HepG2 (cell line): ENCODE measurements at regions not wholly inside any gene's neighbourhood (a gene's known extent, or its start where the extent isn't known, plus 50 kb on each side); places are given as distances from the start of the nearest gene placed in this dataset.

Source experiments
- CTCF ChIP-seq: sonication (generic); formaldehyde crosslinking; IDR thresholded peaks from 2 replicates; pipeline ENCODE4 v1.5.0; 2020; ENCODE audit warnings: mild to moderate bottlenecking, missing genetic modification reagents, moderate library complexity
- ETV5 ChIP-seq: IDR thresholded peaks from 2 replicates; pipeline ENCODE4 v1.6.1; 2018; ENCODE audit warnings: missing biosample characterization, missing genetic modification reagents, inconsistent platforms, borderline replicate concordance
- NFIC ChIP-seq: IDR thresholded peaks from 2 replicates; pipeline ENCODE4 v1.6.1; 2012; ENCODE audit warnings: mild to moderate bottlenecking, low read length, inconsistent platforms
- NR3C1 ChIP-seq: sonication (generic); formaldehyde crosslinking; IDR thresholded peaks from 2 replicates; pipeline ENCODE4 v1.4.0; 2020; ENCODE audit warnings: missing genetic modification reagents
- SIN3B ChIP-seq: fragments of 150-350 bp; IDR thresholded peaks from 2 replicates; pipeline ENCODE4 v1.6.1; 2014; ENCODE audit warnings: low read length
- ZFX ChIP-seq: sonication (generic); formaldehyde crosslinking; IDR thresholded peaks from 2 replicates; pipeline ENCODE4 v1.4.0; 2020; ENCODE audit warnings: mild to moderate bottlenecking, low read depth, missing genetic modification reagents, moderate library complexity
- ZNF749 ChIP-seq: sonication (generic); formaldehyde crosslinking; IDR thresholded peaks from 2 replicates; pipeline ENCODE4 v1.8.0; 2022; ENCODE audit warnings: mild to moderate bottlenecking, missing genetic modification reagents, moderate library complexity, borderline replicate concordance
- ZNF773 ChIP-seq: sonication (generic); formaldehyde crosslinking; IDR thresholded peaks from 2 replicates; pipeline ENCODE4 v1.4.0; 2020; ENCODE audit warnings: missing genetic modification reagents, borderline replicate concordance

DNA sequence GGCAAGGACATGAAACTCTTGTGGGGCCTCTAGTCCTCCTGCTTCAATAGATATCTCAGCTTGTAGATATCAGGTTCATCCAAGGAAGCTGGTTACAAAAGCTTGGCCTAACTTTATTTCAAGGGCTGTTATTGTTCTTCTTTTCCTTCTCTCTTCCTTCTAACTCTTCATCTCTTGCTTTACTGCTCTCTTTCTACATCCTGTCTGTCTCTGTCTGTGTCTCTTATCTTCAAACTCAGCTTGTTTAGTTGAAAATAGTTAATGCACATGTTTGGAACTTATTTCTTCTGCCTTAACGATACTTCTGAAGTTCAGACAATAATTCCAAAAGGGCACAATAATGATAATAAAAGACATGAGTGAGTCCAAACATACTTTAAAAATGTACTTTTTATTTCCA lies 393.9 kb downstream of the NXPH1 start:
- TF ChIP-seq NFIC (no peak), ETV5 (CRISPR knock-in tag) (no peak), CTCF (CRISPR knock-in tag) (no peak), SIN3B (no peak), ZFX (no peak), ZNF749 (CRISPR knock-in tag) (no peak), NR3C1 (CRISPR knock-in tag) (no peak), ZNF773 (CRISPR knock-in tag) (no peak)
